Endothelial cell of umbilical vein (primary cell): ENCODE measurements at regions not wholly inside any gene's neighbourhood (a gene's known extent, or its start where the extent isn't known, plus 50 kb on each side); places are given as distances from the start of the nearest gene placed in this dataset.

Experiments used
- CTCF ChIP-seq, 2 donors: IDR thresholded peaks; 1 replicate in 1 of 2; 2 replicates in 1 of 2; pipeline ENCODE4 v1.5.1; 2011; ENCODE audit warnings: low read length in 2 of 2, mild to moderate bottlenecking in 2 of 2, moderate library complexity in 2 of 2, control low read depth in 1 of 2, inconsistent platforms in 1 of 2, low read depth in 1 of 2; ENCODE audit not compliant: insufficient read depth in 1 of 2; ENCODE audit errors: extremely low read depth in 1 of 2
- POLR2A ChIP-seq: IDR thresholded peaks from 2 replicates; pipeline ENCODE4 v1.6.1; 2012; ENCODE audit warnings: low read depth, mild to moderate bottlenecking, control low read depth, low read length
- POLR2AphosphoS5 ChIP-seq: IDR thresholded peaks from 2 replicates; pipeline ENCODE4 v1.6.1; 2012; ENCODE audit warnings: low read depth, mild to moderate bottlenecking, control low read depth, low read length, moderate library complexity; ENCODE audit not compliant: insufficient read depth

- TF ChIP-seq POLR2A (no peak), POLR2AphosphoS5 (no peak), CTCF (IDR thresholded peaks at IDR 0.05; ENCODE audit: extremely low read depth in 1 of 2, insufficient read depth in 1 of 2, low read depth in 1 of 2, low read length in 2 of 2) (no peak)
These were observed 68.3 kb upstream of the UBAC2 start for GRCh38 chr13:99132295-99132835.
